ENCODE measurements at regions not wholly inside any gene's neighbourhood (a gene's known extent, or its start where the extent isn't known, plus 50 kb on each side); places are given as distances from the start of the nearest gene placed in this dataset.

- TF ChIP-seq CTCF (IDR thresholded peaks at IDR 0.05) = no peak
- no peak for TF ChIP-seq POLR2A (IDR thresholded peaks at IDR 0.05)
These were observed 123.8 kb upstream of the CACNA2D1 start for GRCh38 chr7:82567356-82567755.
